Retinal pigment epithelial cell (primary cell): ENCODE measurements at regions not wholly inside any gene's neighbourhood (a gene's known extent, or its start where the extent isn't known, plus 50 kb on each side); places are given as distances from the start of the nearest gene placed in this dataset.

Experiments
- DNase-seq: peaks from one replicate; pipeline ENCODE4 v3.0.0-alpha.2; 2010; ENCODE audit warnings: low read depth
- H3K4me3 ChIP-seq: 2 replicates; pipeline ENCODE4 v1.5.1; 2011; ENCODE audit warnings: mild to moderate bottlenecking, low read length, control low read depth, moderate library complexity
- TF ChIP-seq, protein P1 (sequence below): conservative IDR thresholded peaks from 2 replicates; pipeline ENCODE4 v1.5.1; 2011; ENCODE audit warnings: low read depth, low read length, control low read depth, inconsistent platforms

- no peak overlapping the region for H3K4me3 ChIP-seq
- TF ChIP-seq, protein P1, sequence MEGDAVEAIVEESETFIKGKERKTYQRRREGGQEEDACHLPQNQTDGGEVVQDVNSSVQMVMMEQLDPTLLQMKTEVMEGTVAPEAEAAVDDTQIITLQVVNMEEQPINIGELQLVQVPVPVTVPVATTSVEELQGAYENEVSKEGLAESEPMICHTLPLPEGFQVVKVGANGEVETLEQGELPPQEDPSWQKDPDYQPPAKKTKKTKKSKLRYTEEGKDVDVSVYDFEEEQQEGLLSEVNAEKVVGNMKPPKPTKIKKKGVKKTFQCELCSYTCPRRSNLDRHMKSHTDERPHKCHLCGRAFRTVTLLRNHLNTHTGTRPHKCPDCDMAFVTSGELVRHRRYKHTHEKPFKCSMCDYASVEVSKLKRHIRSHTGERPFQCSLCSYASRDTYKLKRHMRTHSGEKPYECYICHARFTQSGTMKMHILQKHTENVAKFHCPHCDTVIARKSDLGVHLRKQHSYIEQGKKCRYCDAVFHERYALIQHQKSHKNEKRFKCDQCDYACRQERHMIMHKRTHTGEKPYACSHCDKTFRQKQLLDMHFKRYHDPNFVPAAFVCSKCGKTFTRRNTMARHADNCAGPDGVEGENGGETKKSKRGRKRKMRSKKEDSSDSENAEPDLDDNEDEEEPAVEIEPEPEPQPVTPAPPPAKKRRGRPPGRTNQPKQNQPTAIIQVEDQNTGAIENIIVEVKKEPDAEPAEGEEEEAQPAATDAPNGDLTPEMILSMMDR: no peak
- DNase-seq: no peak
Observed at GRCh38 chr21:28554660-28555475, 437.8 kb downstream of the LTN1 start.

DNA sequence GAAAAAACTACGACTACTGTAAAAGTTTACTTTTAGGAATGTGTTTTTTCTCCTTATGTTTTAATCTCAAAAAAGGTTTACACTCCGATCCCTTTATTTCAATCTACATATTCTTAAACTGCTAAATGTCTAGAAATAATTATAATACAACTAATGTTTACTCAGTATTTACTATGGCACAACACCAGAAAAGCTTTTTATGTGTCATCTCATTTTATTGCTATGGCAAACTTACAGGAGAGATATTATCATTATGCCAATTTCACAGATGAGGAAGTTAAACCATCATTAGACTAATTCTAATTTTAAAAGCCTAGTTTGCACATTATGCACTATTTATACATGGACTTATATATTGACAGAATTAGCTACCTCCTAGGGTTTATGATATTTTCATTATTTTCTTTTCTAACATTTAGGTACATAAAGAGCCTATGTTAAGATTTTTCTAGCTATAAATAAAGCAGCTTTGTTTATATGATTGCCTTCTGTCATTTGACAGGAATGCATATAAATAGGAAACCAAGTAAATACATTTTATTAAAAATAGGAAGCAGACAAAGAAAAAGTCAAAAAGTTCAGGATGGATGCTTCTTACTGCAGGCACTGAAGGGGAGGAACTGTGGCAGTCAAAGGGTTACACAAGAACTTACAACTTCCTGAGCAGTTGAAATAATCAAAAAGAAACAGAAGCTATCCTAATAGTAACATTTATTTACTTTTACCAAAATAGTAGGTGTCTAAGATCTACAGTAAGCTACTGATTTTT lies 442.4 kb downstream of the LTN1 start:
- no peak overlapping the region for H3K4me3 ChIP-seq
- TF ChIP-seq, protein P1: no peak
- DNase-seq: no peak

DNA sequence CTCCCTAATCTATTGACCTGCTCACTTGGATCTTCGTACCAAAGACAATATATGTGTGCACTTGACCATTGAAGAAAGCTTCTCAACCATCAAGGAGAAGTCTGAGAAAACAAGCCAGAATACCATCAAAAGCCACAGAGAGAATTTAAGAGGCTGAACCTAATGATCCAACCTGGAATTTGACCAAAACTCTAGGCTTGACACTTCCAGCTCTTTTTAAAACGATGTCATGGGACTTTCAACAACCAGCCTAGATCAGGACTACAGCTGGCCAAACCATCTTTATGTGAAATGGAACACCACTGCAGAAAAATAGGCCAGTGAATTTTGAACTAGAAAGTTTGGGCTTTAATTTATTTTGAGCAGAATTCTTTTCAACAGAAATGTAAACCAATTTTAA lies 444.4 kb downstream of the LTN1 start:
- H3K4me3 ChIP-seq: no peak overlapping the region
- DNase-seq: no peak
- TF ChIP-seq, protein P1: no peak

DNA sequence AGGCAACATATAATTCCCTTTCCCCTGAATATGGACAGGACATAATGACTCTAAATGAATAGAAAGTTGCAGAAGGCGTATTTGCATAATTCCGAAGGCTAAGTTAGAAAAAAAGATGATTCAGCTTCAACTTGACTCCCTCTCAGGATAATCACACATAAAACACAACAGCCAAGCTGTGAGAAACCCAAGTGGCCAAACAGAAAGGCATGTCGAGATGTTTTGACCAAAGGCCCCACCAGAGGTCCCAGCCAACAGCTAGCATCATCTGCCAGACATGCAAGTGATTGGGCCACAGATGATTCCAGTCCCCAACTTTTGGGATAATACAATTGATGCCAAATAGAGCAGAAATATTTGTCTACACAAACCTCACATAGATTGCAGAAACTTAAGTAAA lies 444.9 kb downstream of the LTN1 start:
- TF ChIP-seq, protein P1: no peak
- no peak overlapping the region for H3K4me3 ChIP-seq
- no peak for DNase-seq

- no peak overlapping the region for H3K4me3 ChIP-seq
- TF ChIP-seq, protein P1: no peak
- DNase-seq: no peak
Observed at GRCh38 chr21:28543975-28544374, 448.7 kb downstream of the LTN1 start.

DNA sequence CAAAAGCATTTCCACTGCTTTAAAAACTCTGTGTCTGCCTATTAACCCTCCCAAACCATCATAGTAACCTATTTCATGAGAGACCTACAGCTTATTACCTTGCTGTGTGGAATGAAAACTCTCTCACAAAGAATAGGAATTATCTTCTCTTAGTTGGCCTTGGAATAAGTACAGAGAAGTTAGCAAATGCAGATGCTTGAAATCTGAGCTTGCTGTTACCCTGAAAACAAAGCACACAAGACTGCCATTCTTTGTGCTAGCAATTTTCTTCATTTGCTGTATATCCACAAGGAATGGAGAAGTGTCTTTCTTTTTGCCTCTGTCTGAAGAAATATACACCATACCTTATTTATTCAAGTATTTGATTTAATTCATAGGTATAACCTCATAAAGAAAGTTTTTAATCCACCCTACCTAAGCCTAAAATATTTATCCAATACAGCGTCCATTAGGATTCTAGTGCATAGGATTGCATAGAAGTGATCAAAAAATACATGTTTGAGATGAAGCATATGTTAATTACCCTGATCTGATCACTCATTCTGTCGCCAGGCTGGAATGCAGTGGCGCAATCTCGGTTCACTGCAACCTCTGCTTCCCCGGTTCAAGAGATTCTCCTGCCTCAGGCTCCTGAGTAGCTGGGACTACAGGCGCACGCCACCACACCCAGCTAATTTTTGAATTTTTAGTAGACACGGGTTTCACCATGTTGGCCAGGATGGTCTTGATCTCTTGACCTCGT lies 451.1 kb downstream of the LTN1 start:
- DNase-seq: no peak
- H3K4me3 ChIP-seq: no peak overlapping the region
- TF ChIP-seq, protein P1: no peak
